Motor neuron (in vitro differentiated cells): ENCODE measurements at regions not wholly inside any gene's neighbourhood (a gene's known extent, or its start where the extent isn't known, plus 50 kb on each side); places are given as distances from the start of the nearest gene placed in this dataset.
A peak's percentile ranks its signal among the peaks of the same experiment; 100 is the strongest.

ENCODE experiments used
- ATAC-seq, 8 experiments: fragments of 200-7000 bp; cut with Tn5 transposase; replicated peaks in 6 of 8; 2 replicates each; pipeline ENCODE4 v1.8.0; 2021; ENCODE audit warnings: mild to moderate bottlenecking in 8 of 8, moderate library complexity in 8 of 8
- H3K27ac ChIP-seq, 2 donors: fragments of 250-450 bp; sonication (Bioruptor Pico); 2 replicates each; pipeline ENCODE4 v1.9.0; 2021; ENCODE audit warnings: antibody characterized with exemption in 2 of 2, mild to moderate bottlenecking in 2 of 2, moderate library complexity in 1 of 2
- H3K4me1 ChIP-seq, 2 donors: fragments of 250-450 bp; sonication (Bioruptor Pico); replicated peaks in 1 of 2; 2 replicates each; pipeline ENCODE4 v1.6.1; 2021; ENCODE audit warnings: antibody characterized with exemption in 2 of 2, mild to moderate bottlenecking in 2 of 2, moderate library complexity in 1 of 2
- H3K4me3 ChIP-seq, 5 donors: fragments of 250-450 bp; sonication (Bioruptor Pico); 2 replicates each; pipeline ENCODE4 v1.9.0; 2021; ENCODE audit warnings: antibody characterized with exemption in 5 of 5, mild to moderate bottlenecking in 5 of 5, moderate library complexity in 4 of 5
- whole genome bisulfite sequencing, 10 experiments: fragments of 450-650 bp; shearing (Covaris generic); methylation state at CpG; one replicate each; pipeline ENCODE4 v1.0.0; 2022; 5-methylcytosine and 5-hydroxymethylcytosine counted together
- in situ Hi-C, 9 experiments: fragments of 400-800 bp; cut with MboI; loops; one replicate each; pipeline ENCODE4 v1.15.0; 2021; ENCODE audit warnings: low sequenced_read_pairs in 9 of 9, low pct_unique_long_range_greater_than_20kb in 2 of 9; ENCODE audit not compliant: unreplicated experiment in 9 of 9

DNA sequence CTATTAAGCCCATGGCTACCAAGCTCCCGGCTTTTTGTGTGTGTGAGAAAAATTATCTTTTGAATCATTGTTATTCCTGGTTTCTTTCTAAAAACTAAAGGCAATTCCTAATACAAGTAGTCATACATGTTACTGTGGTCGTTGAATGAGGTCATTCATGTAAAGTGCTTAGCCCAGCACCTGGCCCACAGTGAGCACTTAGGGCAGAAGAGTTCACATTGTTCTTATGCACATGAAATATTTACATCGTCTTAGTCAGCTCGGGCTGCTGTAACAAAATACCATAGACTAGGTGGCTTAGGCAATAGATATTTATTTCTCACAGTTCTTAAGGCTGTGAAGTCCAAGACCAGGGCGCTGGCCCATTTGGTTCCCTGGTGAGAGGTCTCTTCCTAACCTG lies 216.1 kb downstream of the SHQ1 start:
- in situ Hi-C loops = no loop called here
- WGBS, 10 experiments = 14 to 98% (median 84%) methylated on average over 1 to 5 of the region's 5 CpGs; no CpG with 5 or more reads in 1 of the 10 experiments

DNA sequence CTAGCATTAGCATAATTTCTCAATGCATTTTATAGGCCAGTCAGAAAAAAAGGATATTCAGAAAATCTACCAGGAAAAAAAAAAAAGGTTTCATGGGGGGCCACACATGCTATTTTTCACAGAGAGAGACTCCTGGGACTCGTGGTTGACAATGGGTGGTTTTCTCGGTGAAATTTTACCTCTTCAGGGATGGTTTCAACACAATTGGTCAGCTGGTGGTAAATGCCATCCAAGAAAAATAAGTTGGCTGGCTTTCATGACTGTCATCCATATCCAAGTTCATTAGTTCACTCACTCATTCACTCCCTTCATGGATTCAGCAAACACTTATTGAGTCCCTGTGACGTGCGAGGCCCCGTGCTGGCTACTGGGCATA lies 217.3 kb downstream of the SHQ1 start:
- in situ Hi-C loops = no loop called here
- 0 to 80% (median 65%) methylated on average over 1 to 5 of the region's 5 CpGs; no CpG with 5 or more reads in 3 of the 10 experiments for WGBS, 10 experiments

More for the DNA sequence above, 216.1 kb downstream of the SHQ1 start:
- ATAC-seq = peak in 1 of 8 experiments; percentile 40
- no peak overlapping the region for H3K27ac ChIP-seq
- peaks cover 16 to 25% of the 10 kb centered on the region in 2 donors for H3K4me1 ChIP-seq
- H3K4me3 ChIP-seq = no peak overlapping the region

DNA sequence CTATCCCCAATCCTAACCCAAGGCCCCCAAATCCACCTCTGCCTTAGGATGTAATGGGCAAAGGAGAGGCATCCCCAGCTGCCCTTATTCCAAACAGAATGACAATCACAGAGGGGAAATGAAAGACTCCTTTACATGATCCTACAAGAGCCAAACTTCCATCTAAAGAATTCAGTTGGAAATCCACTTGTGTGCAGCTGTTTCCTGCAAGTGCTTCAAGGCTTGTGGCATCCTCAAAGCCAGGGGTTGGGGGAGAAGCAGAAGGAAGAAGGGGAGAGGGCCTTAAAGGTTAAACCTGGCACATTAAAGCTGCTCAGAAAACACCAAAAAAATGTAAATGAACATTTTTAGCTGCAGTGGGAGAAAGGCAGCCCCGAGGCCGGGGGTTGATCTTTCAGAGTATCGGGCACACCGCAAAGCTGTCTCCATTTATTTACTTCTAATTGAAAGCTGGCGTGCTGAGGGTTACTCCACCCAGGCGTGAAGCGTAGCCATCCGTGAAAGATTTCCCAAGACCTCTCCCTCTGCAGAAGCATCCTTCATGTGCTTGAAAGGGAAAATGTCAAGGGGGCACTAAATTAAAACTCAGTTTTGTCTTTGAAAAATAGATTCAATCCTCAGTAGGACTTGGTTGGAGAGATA lies 217.8 kb downstream of the SHQ1 start:
- ATAC-seq = peak in 6 of 8 experiments; percentile 70 to 95 (median 92)
- H3K27ac ChIP-seq = no peak overlapping the region
- 0 to 60% (median 13%) methylated on average over 1 to 8 of the region's 8 CpGs; no CpG with 5 or more reads in 4 of the 10 experiments for WGBS, 10 experiments
- in situ Hi-C loops = no loop called here
- H3K4me1 ChIP-seq = peaks cover 16 to 25% of the 10 kb centered on the region in 2 donors
- H3K4me3 ChIP-seq = no peak overlapping the region

More for the DNA sequence above, 217.3 kb downstream of the SHQ1 start:
- H3K4me1 ChIP-seq = peaks cover 16 to 25% of the 10 kb centered on the region in 2 donors
- ATAC-seq = peak in 3 of 8 experiments; percentile 31 to 51 (median 42)
- no peak overlapping the region for H3K4me3 ChIP-seq
- H3K27ac ChIP-seq = no peak overlapping the region

DNA sequence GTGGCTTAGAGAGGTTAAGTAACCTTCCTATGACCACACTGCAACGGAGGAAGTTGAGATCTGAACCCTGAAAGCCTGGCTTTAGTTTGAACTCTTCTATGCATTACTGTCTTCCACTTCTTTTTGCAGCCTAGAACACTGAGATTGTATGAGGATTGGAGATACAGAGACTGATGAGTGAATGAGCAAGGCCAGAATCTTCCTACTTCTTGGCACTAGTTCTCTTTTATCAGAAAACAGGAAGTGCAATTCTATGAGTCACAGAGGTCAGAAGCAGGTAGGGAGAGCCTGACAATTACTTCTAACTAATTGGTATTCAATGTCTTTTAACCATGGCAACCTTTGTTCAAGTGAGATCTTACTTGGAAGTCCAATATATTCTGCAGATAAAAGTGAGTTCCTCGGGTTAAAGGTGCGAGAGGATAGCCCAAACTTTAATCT lies 219.0 kb downstream of the SHQ1 start:
- H3K4me1 ChIP-seq = peaks cover 16 to 25% of the 10 kb centered on the region in 2 donors
- H3K27ac ChIP-seq = no peak overlapping the region
- no peak for ATAC-seq
- no peak overlapping the region for H3K4me3 ChIP-seq
- in situ Hi-C loops = no loop called here
- WGBS, 10 experiments = 0 to 100% (median 80%) methylated on average over 1 to 3 of the region's 3 CpGs; no CpG with 5 or more reads in 3 of the 10 experiments

GRCh38 chr3:72628065-72628464 lies 220.2 kb downstream of the SHQ1 start:
- peak in 3 of 8 experiments; percentile 29 to 51 (median 47) for ATAC-seq
- H3K4me3 ChIP-seq = no peak overlapping the region
- in situ Hi-C loops = no loop called here
- WGBS, 10 experiments = 33 to 100% (median 77%) methylated on average over 1 to 2 of the region's 6 CpGs; no CpG with 5 or more reads in 5 of the 10 experiments
- H3K4me1 ChIP-seq = peaks cover 16 to 25% of the 10 kb centered on the region in 2 donors
- no peak overlapping the region for H3K27ac ChIP-seq

DNA sequence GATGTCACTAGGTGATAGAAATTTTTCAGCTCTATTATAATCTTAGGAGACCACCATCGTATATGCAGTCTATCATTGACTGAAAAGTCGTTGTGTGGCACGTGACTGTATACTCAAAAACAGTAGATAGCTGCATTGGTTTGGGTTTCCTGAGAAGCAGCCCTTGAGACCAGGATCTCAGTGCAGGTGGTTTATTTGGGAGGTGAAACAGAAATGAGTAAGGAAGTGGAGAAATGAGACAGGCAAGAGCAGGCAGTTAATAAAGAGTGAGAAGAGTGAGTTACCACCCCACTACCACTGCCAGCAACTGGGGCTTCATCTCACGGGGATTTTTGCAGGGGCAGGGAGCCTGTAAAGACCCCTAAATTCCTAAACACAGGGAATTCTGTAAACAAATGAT lies 221.0 kb downstream of the SHQ1 start:
- ATAC-seq = no peak
- 80 to 100% (median 87%) methylated on average over 1 to 4 of the region's 4 CpGs; no CpG with 5 or more reads in 2 of the 10 experiments for WGBS, 10 experiments

DNA sequence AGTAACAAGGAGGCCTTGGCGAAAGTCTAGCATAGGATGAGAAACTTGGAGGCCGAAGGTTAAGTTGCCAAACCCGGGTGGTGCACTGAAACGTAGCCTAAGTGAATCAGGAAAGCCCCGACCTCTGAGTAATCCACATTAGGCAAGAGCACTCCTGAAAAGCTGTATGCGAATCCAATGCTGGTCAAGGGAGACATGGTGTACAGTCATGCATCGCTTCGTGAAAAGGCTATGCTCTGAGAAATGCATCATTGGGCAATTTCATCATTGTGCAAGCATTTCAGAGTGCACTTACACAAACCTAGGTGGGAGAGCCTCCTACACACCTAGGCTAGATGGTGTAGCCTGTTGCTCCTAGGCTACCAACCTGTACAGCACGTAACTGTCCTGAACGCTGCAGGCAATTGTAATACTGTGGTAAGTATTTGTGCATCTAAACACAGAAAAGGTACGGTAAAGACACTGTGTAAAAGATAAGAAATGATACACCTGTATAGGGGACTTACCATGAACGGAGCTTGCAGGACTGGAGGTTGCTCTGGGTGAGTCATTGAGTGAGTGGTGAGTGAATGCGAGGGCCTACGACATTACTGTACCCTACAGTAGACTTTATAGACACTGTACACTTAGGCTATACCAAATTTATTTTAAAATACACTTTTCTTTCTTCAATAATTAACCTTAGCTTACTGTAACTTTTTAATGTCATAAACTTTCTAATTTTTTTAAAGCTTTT lies 222.5 kb downstream of the SHQ1 start:
- H3K27ac ChIP-seq = no peak overlapping the region
- WGBS, 10 experiments = 60 to 100% (median 91%) methylated on average over 2 to 14 of the region's 14 CpGs; no CpG with 5 or more reads in 1 of the 10 experiments
- H3K4me3 ChIP-seq = no peak overlapping the region
- peak in 2 of 8 experiments; percentile 47 to 65 for ATAC-seq
- H3K4me1 ChIP-seq = peaks cover 9 to 18% of the 10 kb centered on the region in 2 donors
- in situ Hi-C loops = no loop called here

More for the DNA sequence above, 221.0 kb downstream of the SHQ1 start:
- in situ Hi-C loops = no loop called here
- Histone ChIP-seq H3K4me3 (no peak overlapping the region), H3K4me1 (peaks cover 16 to 25% of the 10 kb centered on the region in 2 donors), H3K27ac (no peak overlapping the region)

DNA sequence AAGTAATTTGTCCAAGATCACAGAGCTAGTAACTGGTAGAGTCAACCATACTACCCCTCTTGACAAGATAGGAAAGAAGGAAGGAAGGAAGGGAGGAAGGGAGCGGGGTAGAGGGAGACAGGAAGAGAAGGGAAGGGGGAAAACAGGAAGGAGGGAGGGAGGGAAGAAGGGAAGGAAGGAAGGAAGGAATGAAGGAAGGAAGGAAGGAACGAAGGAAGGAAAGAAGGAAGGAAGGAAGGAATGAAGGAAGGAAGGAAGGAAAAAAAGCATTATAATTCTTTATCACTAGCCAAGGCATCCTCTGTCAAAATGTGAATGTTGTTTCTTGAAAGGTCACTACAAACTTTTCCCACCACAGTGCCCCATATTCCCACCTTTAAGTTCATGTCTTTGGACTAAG lies 223.6 kb downstream of the SHQ1 start:
- H3K4me3 ChIP-seq = no peak overlapping the region
- no peak for ATAC-seq
- 33 to 80% (median 53%) methylated on average over 1 to 2 of the region's 2 CpGs; no CpG with 5 or more reads in 6 of the 10 experiments for WGBS, 10 experiments
- no peak overlapping the region for H3K27ac ChIP-seq
- peaks cover 3 to 11% of the 10 kb centered on the region in 2 donors for H3K4me1 ChIP-seq
- in situ Hi-C loops = no loop called here

DNA sequence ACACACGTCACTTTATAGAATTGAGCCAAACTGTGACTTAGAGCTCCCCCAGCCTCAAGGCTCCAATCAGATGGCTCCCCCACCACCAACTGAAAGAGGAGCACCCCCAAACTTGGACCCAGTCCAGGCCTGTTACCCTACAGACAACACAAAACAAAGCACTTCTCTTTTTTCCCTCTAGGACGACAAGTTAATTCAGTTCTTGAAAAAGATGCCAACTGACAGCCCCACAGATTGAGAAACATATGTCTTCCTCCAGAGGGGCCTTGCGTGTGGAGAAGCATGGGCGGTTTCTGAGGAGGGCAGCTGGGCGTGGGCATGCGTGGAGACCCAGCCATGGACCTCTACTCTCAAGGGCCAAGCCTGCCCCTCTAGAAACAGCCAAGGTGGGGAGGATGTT lies 229.5 kb downstream of the SHQ1 start:
- in situ Hi-C loops = no loop called here
- H3K27ac ChIP-seq = no peak overlapping the region
- H3K4me1 ChIP-seq = peaks cover 10 to 14% of the 10 kb centered on the region in 2 donors
- WGBS, 10 experiments = 60 to 100% (median 97%) methylated on average over 1 to 6 of the region's 6 CpGs; no CpG with 5 or more reads in 4 of the 10 experiments
- ATAC-seq = no peak
- H3K4me3 ChIP-seq = no peak overlapping the region

GRCh38 chr3:72617424-72618024 lies 230.7 kb downstream of the SHQ1 start:
- ATAC-seq = peak in 5 of 8 experiments; percentile 44 to 77 (median 62)
- in situ Hi-C loops = no loop called here
- Histone ChIP-seq H3K4me1 (peaks cover 10 to 14% of the 10 kb centered on the region in 2 donors), H3K27ac (peak overlapping the region in 1 of 2 donors; percentile 5), H3K4me3 (no peak overlapping the region)
- WGBS, 10 experiments = 0 to 50% (median 13%) methylated on average over 1 to 4 of the region's 5 CpGs; no CpG with 5 or more reads in 3 of the 10 experiments

- H3K4me1 ChIP-seq = peaks cover 10 to 14% of the 10 kb centered on the region in 2 donors
- no peak for ATAC-seq
- in situ Hi-C loops = no loop called here
- WGBS, 10 experiments = 60 to 100% (median 92%) methylated on average over 1 to 4 of the region's 6 CpGs; no CpG with 5 or more reads in 2 of the 10 experiments
- no peak overlapping the region for H3K4me3 ChIP-seq
- no peak overlapping the region for H3K27ac ChIP-seq
These were observed 232.5 kb downstream of the SHQ1 start for GRCh38 chr3:72615776-72616175.

GRCh38 chr3:72615182-72615581 lies 233.1 kb downstream of the SHQ1 start:
- in situ Hi-C loops = no loop called here
- WGBS, 10 experiments = 0 to 100% (median 80%) methylated on average over 1 to 3 of the region's 3 CpGs; no CpG with 5 or more reads in 2 of the 10 experiments
- ATAC-seq = no peak
- no peak overlapping the region for H3K27ac ChIP-seq
- no peak overlapping the region for H3K4me3 ChIP-seq
- peaks cover 10 to 14% of the 10 kb centered on the region in 2 donors for H3K4me1 ChIP-seq
